HCT116 (cell line): ENCODE measurements at regions not wholly inside any gene's neighbourhood (a gene's known extent, or its start where the extent isn't known, plus 50 kb on each side); places are given as distances from the start of the nearest gene placed in this dataset.

Experiments used
- ATAC-seq: fragments of 200-7000 bp; cut with Tn5 transposase; 2 replicates; pipeline ENCODE4 v1.9.1; 2020; ENCODE audit warnings: mild to moderate bottlenecking, moderate library complexity
- BruUV-seq: library from RNA; stranded (reverse); fragments of 400-500 nt; replicated peaks from 2 replicates; lab custom pipeline; 2021; lab: Mats Ljungman, UMichigan
- CTCF ChIA-PET: fragments of 300-600 bp; sonication (Branson Sonifier 250); formaldehyde crosslinking; loops from one replicate; lab custom pipeline; 2021; ENCODE audit warnings: antibody characterized with exemption; lab: Charles Lee
- POLR2A ChIA-PET: fragments of 300-600, 350-600 bp; sonication (Branson Sonifier 250); formaldehyde crosslinking; loops from one replicate; lab custom pipeline; 2021; ENCODE audit warnings: antibody characterized with exemption; lab: Charles Lee
- RAD21 ChIA-PET, 2 experiments: fragments of 300-600 bp; sonication (Branson Sonifier 250); formaldehyde crosslinking; loops; one replicate each; lab custom pipeline; 2023; ENCODE audit warnings: low total read pairs in 2 of 2; ENCODE audit not compliant: uncharacterized antibody in 2 of 2, unreplicated experiment in 2 of 2, low non-redundant PET in 1 of 2; lab: Charles Lee
- DNase-seq: peaks from one replicate; pipeline ENCODE4 v3.0.0-alpha.2; 2010; ENCODE audit warnings: low read depth, low spot score
- H2AFZ ChIP-seq: fragments of 200-600 bp; shearing (Covaris generic), sonication (generic); 2 replicates; pipeline ENCODE4 v1.6.1; 2017; ENCODE audit warnings: low read depth, mixed run types, mixed read lengths, antibody characterized with exemption, low read length; ENCODE audit not compliant: poor library complexity, severe bottlenecking
- H3K27ac ChIP-seq: 2 replicates; pipeline ENCODE4 v1.5.1; 2012; ENCODE audit warnings: low read depth, low read length
- H3K27me3 ChIP-seq: fragments of 200-600 bp; sonication (generic); 2 replicates; pipeline ENCODE4 v1.6.1; 2016; ENCODE audit warnings: mixed run types, low read length, mixed read lengths; ENCODE audit not compliant: insufficient read depth
- H3K36me3 ChIP-seq, 2 experiments: fragments of 200-500 bp in 1 of 2; fragments of 200-600 bp in 1 of 2; sonication (Bioruptor generic) in 1 of 2; sonication (generic) in 1 of 2; 2 replicates each; pipeline versions ENCODE4 v1.5.1 to v1.6.1; 2014 to 2016; ENCODE audit warnings: low read length in 2 of 2, inconsistent platforms in 1 of 2, mixed read lengths in 1 of 2, mixed run types in 1 of 2; ENCODE audit not compliant: insufficient read depth in 2 of 2, control insufficient read depth in 1 of 2
- H3K4me1 ChIP-seq, 2 experiments: fragments of 200-600 bp in 1 of 2; sonication (generic) in 1 of 2; 2 replicates each; pipeline versions ENCODE4 v1.5.1 to v1.6.1; 2012 to 2017; ENCODE audit warnings: low read length in 2 of 2, inconsistent platforms in 1 of 2, mild to moderate bottlenecking in 1 of 2, mixed read lengths in 1 of 2, mixed run types in 1 of 2, moderate library complexity in 1 of 2; ENCODE audit not compliant: insufficient read depth in 2 of 2, control insufficient read depth in 1 of 2
- H3K4me2 ChIP-seq: fragments of 200-600 bp; sonication (generic); 2 replicates; pipeline ENCODE4 v1.6.1; 2017; ENCODE audit warnings: mixed run types, low read length, mixed read lengths
- H3K4me3 ChIP-seq, 2 experiments: fragments of 200-600 bp in 1 of 2; sonication (generic) in 1 of 2; replicated peaks in 1 of 2; 2 replicates each; pipeline ENCODE4 v1.5.1; 2011 to 2016; ENCODE audit warnings: low read length in 2 of 2, control low read depth in 1 of 2, low read depth in 1 of 2, mild to moderate bottlenecking in 1 of 2, mixed read lengths in 1 of 2, mixed run types in 1 of 2
- H3K79me2 ChIP-seq: fragments of 200-600 bp; sonication (generic); 2 replicates; pipeline ENCODE4 v1.6.1; 2017; ENCODE audit warnings: mild to moderate bottlenecking, mixed run types, low read length, moderate library complexity, mixed read lengths; ENCODE audit not compliant: insufficient read depth
- H3K9ac ChIP-seq: fragments of 200-600 bp; sonication (generic); 2 replicates; pipeline ENCODE4 v1.6.1; 2016; ENCODE audit warnings: low read length, mixed read lengths
- H3K9me2 ChIP-seq: fragments of 200-600 bp; sonication (generic), shearing (Covaris generic); 2 replicates; pipeline ENCODE4 v1.6.1; 2017; ENCODE audit warnings: mixed run types, mild to moderate bottlenecking, moderate library complexity; ENCODE audit not compliant: insufficient read depth
- H3K9me3 ChIP-seq, 2 experiments: fragments of 200-500 bp in 1 of 2; fragments of 200-600 bp in 1 of 2; sonication (Bioruptor generic) in 1 of 2; sonication (generic) in 1 of 2; 2 replicates each; pipeline ENCODE4 v1.6.1; 2014 to 2017; ENCODE audit warnings: low read length in 2 of 2, mixed read lengths in 2 of 2, inconsistent platforms in 1 of 2, low read depth in 1 of 2, mild to moderate bottlenecking in 1 of 2, mixed run types in 1 of 2, moderate library complexity in 1 of 2; ENCODE audit not compliant: control insufficient read depth in 1 of 2, insufficient read depth in 1 of 2
- H4K20me1 ChIP-seq: fragments of 200-600 bp; sonication (generic), shearing (Covaris generic); 2 replicates; pipeline ENCODE4 v1.6.1; 2017; ENCODE audit warnings: mixed run types, mild to moderate bottlenecking, moderate library complexity; ENCODE audit not compliant: insufficient read depth
- ATF3 ChIP-seq: IDR thresholded peaks from 2 replicates; pipeline ENCODE4 v1.6.1; 2012
- CBX3 ChIP-seq: IDR thresholded peaks from 2 replicates; pipeline ENCODE4 v1.6.1; 2012; ENCODE audit warnings: low read depth
- CTCF ChIP-seq, 3 experiments: fragments of 200-600 bp in 1 of 3; sonication (generic) in 1 of 3; IDR thresholded peaks in 2 of 3; conservative IDR thresholded peaks in 1 of 3; 2 replicates each; pipeline ENCODE4 v1.5.1; 2012 to 2017; ENCODE audit warnings: low read depth in 2 of 3, low read length in 2 of 3, antibody characterized with exemption in 1 of 3, borderline replicate concordance in 1 of 3, control low read depth in 1 of 3, mild to moderate bottlenecking in 1 of 3, mixed read lengths in 1 of 3, mixed run types in 1 of 3, moderate library complexity in 1 of 3; ENCODE audit not compliant: insufficient read depth in 1 of 3
- EGR1 ChIP-seq: IDR thresholded peaks from 2 replicates; pipeline ENCODE4 v1.6.1; 2012; ENCODE audit warnings: low read depth
- ELF1 ChIP-seq: IDR thresholded peaks from 2 replicates; pipeline ENCODE4 v1.6.1; 2012; ENCODE audit warnings: low read depth, borderline replicate concordance
- EZH2 ChIP-seq: fragments of 200-600 bp; sonication (generic); IDR thresholded peaks from 2 replicates; pipeline ENCODE4 v1.6.1; 2017; ENCODE audit warnings: antibody characterized with exemption, mixed run types
- EZH2phosphoT487 ChIP-seq: fragments of 200-600 bp; IDR thresholded peaks from 2 replicates; pipeline ENCODE4 v1.6.1; 2018; ENCODE audit warnings: antibody characterized with exemption, borderline replicate concordance
- FOSL1 ChIP-seq: IDR thresholded peaks from 2 replicates; pipeline ENCODE4 v1.6.1; 2012; ENCODE audit warnings: low read depth
- JUND ChIP-seq: IDR thresholded peaks from 2 replicates; pipeline ENCODE4 v1.6.1; 2012
- MAX ChIP-seq: IDR thresholded peaks from 2 replicates; pipeline ENCODE4 v1.6.1; 2012
- POLR2AphosphoS5 ChIP-seq: IDR thresholded peaks from 2 replicates; pipeline ENCODE4 v1.6.1; 2011; ENCODE audit warnings: mild to moderate bottlenecking, low read depth, low read length, moderate library complexity
- RAD21 ChIP-seq: IDR thresholded peaks from 2 replicates; pipeline ENCODE4 v1.6.1; 2012; ENCODE audit warnings: low read depth, mild to moderate bottlenecking
- REST ChIP-seq: IDR thresholded peaks from 2 replicates; pipeline ENCODE4 v1.6.1; 2012; ENCODE audit warnings: low read depth
- SP1 ChIP-seq: IDR thresholded peaks from 2 replicates; pipeline ENCODE4 v1.6.1; 2012; ENCODE audit warnings: low read depth
- SRF ChIP-seq: IDR thresholded peaks from 2 replicates; pipeline ENCODE4 v1.6.1; 2012; ENCODE audit warnings: low read depth
- TCF7L2 ChIP-seq: IDR thresholded peaks from 2 replicates; pipeline ENCODE4 v1.7.0; 2011; ENCODE audit warnings: borderline replicate concordance, inconsistent platforms; ENCODE audit not compliant: insufficient read depth, insufficient read length; ENCODE audit errors: extremely low read depth
- YY1 ChIP-seq: IDR thresholded peaks from 2 replicates; pipeline ENCODE4 v1.6.1; 2011; ENCODE audit warnings: low read length, low read depth, moderate library complexity, mild to moderate bottlenecking; ENCODE audit not compliant: insufficient replicate concordance; ENCODE audit errors: extremely low read depth
- ZBTB33 ChIP-seq: IDR thresholded peaks from 2 replicates; pipeline ENCODE4 v1.6.1; 2011; ENCODE audit warnings: mild to moderate bottlenecking, low read length, moderate library complexity; ENCODE audit not compliant: insufficient replicate concordance; ENCODE audit errors: extremely low read depth
- ZFX ChIP-seq: fragments of 450-650 bp; IDR thresholded peaks from 2 replicates; pipeline ENCODE4 v1.6.1; 2017
- ZNF274 ChIP-seq: fragments of 200-500 bp; sonication (Bioruptor generic); IDR thresholded peaks from 2 replicates; pipeline ENCODE4 v1.6.1; 2014; ENCODE audit warnings: mild to moderate bottlenecking, low read depth, low read length, inconsistent platforms
- intact Hi-C: fragments of 100-400 bp; cut with micrococcal nuclease; formaldehyde crosslinking; loops from 2 replicates; pipeline ENCODE4 v1.10.0; 2022

- no peak overlapping the region for H2AFZ ChIP-seq
- ChIA-PET POLR2A (no interaction called here), RAD21 (no interaction called here), CTCF (interaction anchor here (1.1 kb wide), 1 partner anchor 13 kb away, joined by 3 read pairs; no protein-coding TSS in a partner anchor)
- ATAC-seq: no peak
- no peak overlapping the region for H3K4me3 ChIP-seq
- H3K4me1 ChIP-seq: no peaks in the 10 kb centered on the region
- H3K9me2 ChIP-seq: no peaks in the 10 kb centered on the region
- H3K36me3 ChIP-seq: no peaks in the 10 kb centered on the region
- no peaks in the 10 kb centered on the region for H4K20me1 ChIP-seq
- no peak for DNase-seq
- no peaks in the 10 kb centered on the region for H3K79me2 ChIP-seq
- no peaks in the 10 kb centered on the region for H3K27me3 ChIP-seq
- H3K9me3 ChIP-seq: no peaks in the 10 kb centered on the region
- no peak overlapping the region for H3K4me2 ChIP-seq
- no TSS peak for BruUV-seq
- TF ChIP-seq POLR2AphosphoS5 (no peak), FOSL1 (no peak), EZH2 (no peak), EZH2phosphoT487 (no peak), ZBTB33 (no peak), MAX (no peak), TCF7L2 (no peak), ELF1 (no peak), SRF (no peak), CTCF (IDR thresholded peaks at IDR 0.05 in 2 of 3, conservative IDR thresholded peaks at IDR 0.05 in 1 of 3; ENCODE audit: borderline replicate concordance in 1 of 3, insufficient read depth in 1 of 3, low read depth in 2 of 3, low read length in 2 of 3) (no peak), RAD21 (no peak), EGR1 (no peak), ZFX (no peak), REST (no peak), SP1 (no peak), CBX3 (no peak), ATF3 (no peak), ZNF274 (no peak), JUND (no peak), YY1 (no peak)
- H3K9ac ChIP-seq: no peak overlapping the region
- intact Hi-C loops: no loop called here
- no peak overlapping the region for H3K27ac ChIP-seq
Measured at GRCh38 chr1:221557013-221557412, 184.9 kb downstream of the DUSP10 start.
